MM.1S (cell line): ENCODE measurements at regions not wholly inside any gene's neighbourhood (a gene's known extent, or its start where the extent isn't known, plus 50 kb on each side); places are given as distances from the start of the nearest gene placed in this dataset.

Experiments
- CTCF ChIP-seq: fragments of 300-600 bp; sonication (generic); IDR thresholded peaks from 2 replicates; pipeline ENCODE4 v1.5.1; 2016; ENCODE audit warnings: antibody characterized with exemption, low read length, mixed read lengths
- EZH2 ChIP-seq: fragments of 300-600 bp; sonication (generic); optimal IDR thresholded peaks from 2 replicates; pipeline ENCODE3; 2017; ENCODE audit warnings: low read depth, mild to moderate bottlenecking, antibody characterized with exemption, low read length, mixed read lengths

- TF ChIP-seq CTCF (no peak), EZH2 (no peak)
These were observed 549.6 kb upstream of the KIF2B start for GRCh38 chr17:53273126-53273525.
